ENCODE measurements at regions not wholly inside any gene's neighbourhood (a gene's known extent, or its start where the extent isn't known, plus 50 kb on each side); places are given as distances from the start of the nearest gene placed in this dataset.

GRCh38 chr13:22939157-22939556 is 241.6 kb upstream of the SGCG start:
- no peak overlapping the region for H4K91ac ChIP-seq (ENCODE audit: insufficient read length, low read depth, low read length)
- H3K4me1 Mint-ChIP-seq: no peaks in the 10 kb centered on the region
- no peak overlapping the region for H4K8ac ChIP-seq (replicated peaks; ENCODE audit: insufficient read length, low read depth, low read length)
- no peak overlapping the region for H3K4me3 Mint-ChIP-seq
- no peak overlapping the region for H3K14ac ChIP-seq (ENCODE audit: insufficient read depth, low read length)
- no peak for DNase-seq
- no peak overlapping the region for H2BK120ac ChIP-seq (ENCODE audit: low read depth, low read length, poor library complexity, severe bottlenecking)
- peaks cover 2 to 7% (median 6%) of the 10 kb centered on the region in 3 experiments; a peak in 5 of 7 replicates for H3K36me3 Mint-ChIP-seq (ENCODE audit: insufficient read depth in 1 of 3, low read depth in 3 of 3)
- no CpG with 5 or more reads among the region's 3 CpGs for WGBS (ENCODE audit: extremely low coverage, insufficient read length, low lambda C conversion rate)
- H3K79me1 ChIP-seq (ENCODE audit: insufficient read depth, low read depth, low read length, poor library complexity, severe bottlenecking): no peaks in the 10 kb centered on the region
- TF ChIP-seq, protein P1, sequence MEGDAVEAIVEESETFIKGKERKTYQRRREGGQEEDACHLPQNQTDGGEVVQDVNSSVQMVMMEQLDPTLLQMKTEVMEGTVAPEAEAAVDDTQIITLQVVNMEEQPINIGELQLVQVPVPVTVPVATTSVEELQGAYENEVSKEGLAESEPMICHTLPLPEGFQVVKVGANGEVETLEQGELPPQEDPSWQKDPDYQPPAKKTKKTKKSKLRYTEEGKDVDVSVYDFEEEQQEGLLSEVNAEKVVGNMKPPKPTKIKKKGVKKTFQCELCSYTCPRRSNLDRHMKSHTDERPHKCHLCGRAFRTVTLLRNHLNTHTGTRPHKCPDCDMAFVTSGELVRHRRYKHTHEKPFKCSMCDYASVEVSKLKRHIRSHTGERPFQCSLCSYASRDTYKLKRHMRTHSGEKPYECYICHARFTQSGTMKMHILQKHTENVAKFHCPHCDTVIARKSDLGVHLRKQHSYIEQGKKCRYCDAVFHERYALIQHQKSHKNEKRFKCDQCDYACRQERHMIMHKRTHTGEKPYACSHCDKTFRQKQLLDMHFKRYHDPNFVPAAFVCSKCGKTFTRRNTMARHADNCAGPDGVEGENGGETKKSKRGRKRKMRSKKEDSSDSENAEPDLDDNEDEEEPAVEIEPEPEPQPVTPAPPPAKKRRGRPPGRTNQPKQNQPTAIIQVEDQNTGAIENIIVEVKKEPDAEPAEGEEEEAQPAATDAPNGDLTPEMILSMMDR (conservative IDR thresholded peaks at IDR 0.05): no peak
- H3K9me3 ChIP-seq (ENCODE audit: control insufficient read depth, low read depth, low read length): no peaks in the 10 kb centered on the region
- no peak overlapping the region for H3T11ph ChIP-seq (ENCODE audit: low read length)
- no peak overlapping the region for H2BK20ac ChIP-seq (ENCODE audit: low read depth, low read length, poor library complexity, severe bottlenecking)
- no peak overlapping the region for H2BK12ac ChIP-seq (ENCODE audit: insufficient read length, low read depth, low read length)
- H3K9ac ChIP-seq (ENCODE audit: extremely low read depth, insufficient read length, low read length): no peak overlapping the region
- no peaks in the 10 kb centered on the region for H4K20me1 ChIP-seq (ENCODE audit: control insufficient read depth, insufficient read depth, insufficient read length)
- no peak overlapping the region for H4K5ac ChIP-seq (ENCODE audit: insufficient read length, low read depth, low read length)
- no peaks in the 10 kb centered on the region for H3K23me2 ChIP-seq (ENCODE audit: insufficient read length, low read depth, low read length, poor library complexity, severe bottlenecking)
- no peak overlapping the region for H3K18ac ChIP-seq (ENCODE audit: insufficient read length, low read depth, low read length)
- H3K23ac ChIP-seq (ENCODE audit: insufficient read length, low read depth, low read length): no peak overlapping the region
- no peaks in the 10 kb centered on the region for H3K27me3 ChIP-seq (ENCODE audit: insufficient read depth, low read length)
- H3K27me3 Mint-ChIP-seq (ENCODE audit: low read depth): no peaks in the 10 kb centered on the region; the same call in 1 of the 2 replicates
- H2AK5ac ChIP-seq (ENCODE audit: insufficient read length, low read length): no peak overlapping the region
- H3K56ac ChIP-seq (ENCODE audit: insufficient read length, low read depth, low read length): no peak overlapping the region
- H3K4me1 ChIP-seq (ENCODE audit: insufficient read depth, low read length): no peaks in the 10 kb centered on the region
- no peak overlapping the region for H2AFZ ChIP-seq (ENCODE audit: low read length)
- no peak overlapping the region for H2BK5ac ChIP-seq (ENCODE audit: insufficient read length, low read length)
- H3K4me2 ChIP-seq (ENCODE audit: insufficient read depth, insufficient read length, low read length): no peak overlapping the region
- H3K9me3 Mint-ChIP-seq: peaks cover 7 to 15% of the 10 kb centered on the region in 2 experiments; a peak in 3 of 5 replicates
- H3K27ac ChIP-seq (ENCODE audit: insufficient read length, low read depth, low read length): no peak overlapping the region
- no peaks in the 10 kb centered on the region for H3K79me2 ChIP-seq (ENCODE audit: insufficient read depth, low read length)
- H2BK15ac ChIP-seq (ENCODE audit: low read depth, low read length): no peak overlapping the region
- no peak overlapping the region for H3K4ac ChIP-seq (ENCODE audit: low read depth, low read length)
- H3K27ac Mint-ChIP-seq: no peak overlapping the region
